Activated CD4-positive, alpha-beta memory T cell treated with anti-CD3 and anti-CD28 coated beads, Interleukin-2, amount 10 ng/mL, durations not matched to agents 7 days and 5 days (primary cell): ENCODE measurements at regions not wholly inside any gene's neighbourhood (a gene's known extent, or its start where the extent isn't known, plus 50 kb on each side); places are given as distances from the start of the nearest gene placed in this dataset.

Experiments
- CTCF ChIA-PET: fragments of 350-600 bp; sonication (Branson Sonifier 250); formaldehyde crosslinking; loops from one replicate; lab custom pipeline; 2021; ENCODE audit warnings: antibody characterized with exemption, inconsistent platforms; lab: Charles Lee
- POLR2A ChIA-PET: fragments of 350-600 bp; sonication (Branson Sonifier 250); formaldehyde crosslinking; loops from one replicate; lab custom pipeline; 2021; ENCODE audit warnings: antibody characterized with exemption; lab: Charles Lee
- DNase-seq: peaks from one replicate; pipeline ENCODE4 v3.0.0-alpha.2; 2020
- H3K27ac Mint-ChIP-seq: one replicate; pipeline ENCODE4 v1.8.0; 2021; ENCODE audit warnings: mild to moderate bottlenecking, mixed read lengths
- H3K27me3 Mint-ChIP-seq: one replicate; pipeline ENCODE4 v1.8.0; 2021; ENCODE audit warnings: mixed read lengths
- H3K36me3 Mint-ChIP-seq: one replicate; pipeline ENCODE4 v1.8.0; 2021; ENCODE audit warnings: low read depth, mixed read lengths
- H3K4me1 Mint-ChIP-seq: one replicate; pipeline ENCODE4 v1.8.0; 2021; ENCODE audit warnings: mixed read lengths
- H3K4me3 Mint-ChIP-seq: one replicate; pipeline ENCODE4 v1.8.0; 2021; ENCODE audit warnings: mild to moderate bottlenecking, mixed read lengths
- H3K9me3 Mint-ChIP-seq: one replicate; pipeline ENCODE4 v1.8.0; 2021; ENCODE audit warnings: mixed read lengths

GRCh38 chr5:168006456-168007130 lies 284.9 kb upstream of the WWC1 start:
- Mint-ChIP-seq H3K4me1 (no peaks in the 10 kb centered on the region), H3K9me3 (no peaks in the 10 kb centered on the region), H3K27ac (no peak overlapping the region), H3K36me3 (no peaks in the 10 kb centered on the region), H3K4me3 (no peak overlapping the region), H3K27me3 (no peaks in the 10 kb centered on the region)
- ChIA-PET CTCF (no interaction called here), POLR2A (no interaction called here)
- no peak for DNase-seq

- Mint-ChIP-seq H3K9me3 (no peaks in the 10 kb centered on the region), H3K27me3 (no peaks in the 10 kb centered on the region)
- CTCF ChIA-PET = no interaction called here
These were observed 284.2 kb upstream of the WWC1 start for GRCh38 chr5:168007286-168007685.

GRCh38 chr5:168008555-168008954 lies 282.9 kb upstream of the WWC1 start:
- H3K27ac Mint-ChIP-seq = no peak overlapping the region
- POLR2A ChIA-PET = no interaction called here

More at GRCh38 chr5:168007286-168007685, 284.2 kb upstream of the WWC1 start:
- DNase-seq = no peak
- POLR2A ChIA-PET = no interaction called here
- H3K4me3 Mint-ChIP-seq = no peak overlapping the region
- H3K36me3 Mint-ChIP-seq = no peaks in the 10 kb centered on the region
- H3K27ac Mint-ChIP-seq = no peak overlapping the region
- H3K4me1 Mint-ChIP-seq = no peaks in the 10 kb centered on the region

GRCh38 chr5:168011096-168011495 lies 280.3 kb upstream of the WWC1 start:
- ChIA-PET POLR2A (no interaction called here), CTCF (no interaction called here)
- H3K36me3 Mint-ChIP-seq = no peaks in the 10 kb centered on the region
- H3K4me3 Mint-ChIP-seq = no peak overlapping the region
- no peaks in the 10 kb centered on the region for H3K27me3 Mint-ChIP-seq
- no peak overlapping the region for H3K27ac Mint-ChIP-seq
- DNase-seq = no peak
- H3K4me1 Mint-ChIP-seq = no peaks in the 10 kb centered on the region
- H3K9me3 Mint-ChIP-seq = no peaks in the 10 kb centered on the region

More at GRCh38 chr5:168008555-168008954, 282.9 kb upstream of the WWC1 start:
- H3K9me3 Mint-ChIP-seq = no peaks in the 10 kb centered on the region
- no peaks in the 10 kb centered on the region for H3K4me1 Mint-ChIP-seq
- no peaks in the 10 kb centered on the region for H3K36me3 Mint-ChIP-seq
- CTCF ChIA-PET = no interaction called here
- no peak for DNase-seq
- H3K4me3 Mint-ChIP-seq = no peak overlapping the region
- no peaks in the 10 kb centered on the region for H3K27me3 Mint-ChIP-seq

GRCh38 chr5:168012006-168012405 lies 279.4 kb upstream of the WWC1 start:
- Mint-ChIP-seq H3K4me3 (no peak overlapping the region), H3K4me1 (no peaks in the 10 kb centered on the region), H3K27me3 (no peaks in the 10 kb centered on the region), H3K36me3 (no peaks in the 10 kb centered on the region), H3K27ac (no peak overlapping the region), H3K9me3 (no peaks in the 10 kb centered on the region)
- CTCF ChIA-PET = no interaction called here
- no peak for DNase-seq
- POLR2A ChIA-PET = no interaction called here

- Mint-ChIP-seq H3K27me3 (no peaks in the 10 kb centered on the region), H3K36me3 (no peaks in the 10 kb centered on the region), H3K4me3 (no peak overlapping the region), H3K27ac (no peak overlapping the region), H3K4me1 (no peaks in the 10 kb centered on the region), H3K9me3 (no peaks in the 10 kb centered on the region)
- ChIA-PET CTCF (no interaction called here), POLR2A (no interaction called here)
- DNase-seq = no peak
These were observed 277.9 kb upstream of the WWC1 start for GRCh38 chr5:168013546-168013945.

GRCh38 chr5:168014433-168015123 lies 276.9 kb upstream of the WWC1 start:
- no peak overlapping the region for H3K27ac Mint-ChIP-seq
- ChIA-PET POLR2A (no interaction called here), CTCF (no interaction called here)
- H3K9me3 Mint-ChIP-seq = no peaks in the 10 kb centered on the region
- H3K4me3 Mint-ChIP-seq = no peak overlapping the region
- no peaks in the 10 kb centered on the region for H3K4me1 Mint-ChIP-seq
- H3K36me3 Mint-ChIP-seq = no peaks in the 10 kb centered on the region
- H3K27me3 Mint-ChIP-seq = no peaks in the 10 kb centered on the region
- DNase-seq = no peak

- Mint-ChIP-seq H3K27ac (no peak overlapping the region), H3K4me1 (no peaks in the 10 kb centered on the region), H3K36me3 (no peaks in the 10 kb centered on the region), H3K4me3 (no peak overlapping the region), H3K9me3 (no peaks in the 10 kb centered on the region), H3K27me3 (peaks cover 3% of the 10 kb centered on the region)
- CTCF ChIA-PET = no interaction called here
- POLR2A ChIA-PET = no interaction called here
- DNase-seq = no peak
These were observed 275.9 kb upstream of the WWC1 start for GRCh38 chr5:168015506-168015905.

GRCh38 chr5:168017313-168017712 lies 274.1 kb upstream of the WWC1 start:
- Mint-ChIP-seq H3K4me1 (no peaks in the 10 kb centered on the region), H3K27ac (no peak overlapping the region), H3K36me3 (no peaks in the 10 kb centered on the region), H3K9me3 (no peaks in the 10 kb centered on the region), H3K4me3 (no peak overlapping the region), H3K27me3 (peaks cover 4% of the 10 kb centered on the region)
- ChIA-PET POLR2A (no interaction called here), CTCF (no interaction called here)
- DNase-seq = no peak

- Mint-ChIP-seq H3K27me3 (peaks cover 4% of the 10 kb centered on the region), H3K4me3 (no peak overlapping the region), H3K27ac (no peak overlapping the region), H3K36me3 (no peaks in the 10 kb centered on the region), H3K4me1 (no peaks in the 10 kb centered on the region), H3K9me3 (no peaks in the 10 kb centered on the region)
- ChIA-PET CTCF (no interaction called here), POLR2A (no interaction called here)
- no peak for DNase-seq
These were observed 272.3 kb upstream of the WWC1 start for GRCh38 chr5:168019143-168019542.

GRCh38 chr5:168020542-168021294 lies 270.7 kb upstream of the WWC1 start:
- peaks cover 4% of the 10 kb centered on the region for H3K27me3 Mint-ChIP-seq
- no peaks in the 10 kb centered on the region for H3K4me1 Mint-ChIP-seq
- POLR2A ChIA-PET = no interaction called here
- H3K4me3 Mint-ChIP-seq = no peak overlapping the region
- CTCF ChIA-PET = no interaction called here
- no peaks in the 10 kb centered on the region for H3K36me3 Mint-ChIP-seq
- no peaks in the 10 kb centered on the region for H3K9me3 Mint-ChIP-seq
- no peak overlapping the region for H3K27ac Mint-ChIP-seq
- DNase-seq = no peak

- Mint-ChIP-seq H3K27me3 (peaks cover 4% of the 10 kb centered on the region), H3K4me1 (no peaks in the 10 kb centered on the region), H3K9me3 (no peaks in the 10 kb centered on the region), H3K27ac (no peak overlapping the region), H3K4me3 (no peak overlapping the region), H3K36me3 (no peaks in the 10 kb centered on the region)
- ChIA-PET CTCF (no interaction called here), POLR2A (no interaction called here)
- no peak for DNase-seq
These were observed 268.8 kb upstream of the WWC1 start for GRCh38 chr5:168022446-168023169.

- H3K4me3 Mint-ChIP-seq = no peak overlapping the region
- H3K36me3 Mint-ChIP-seq = no peaks in the 10 kb centered on the region
- no peak for DNase-seq
- CTCF ChIA-PET = no interaction called here
- H3K4me1 Mint-ChIP-seq = no peaks in the 10 kb centered on the region
- no peaks in the 10 kb centered on the region for H3K9me3 Mint-ChIP-seq
- POLR2A ChIA-PET = no interaction called here
- H3K27ac Mint-ChIP-seq = no peak overlapping the region
- peaks cover 4% of the 10 kb centered on the region for H3K27me3 Mint-ChIP-seq
These were observed 268.3 kb upstream of the WWC1 start for GRCh38 chr5:168023191-168023590.
